Right lobe of liver (tissue), 4 donors: ENCODE measurements at regions not wholly inside any gene's neighbourhood (a gene's known extent, or its start where the extent isn't known, plus 50 kb on each side); places are given as distances from the start of the nearest gene placed in this dataset.

Source experiments
- POLR2A ChIP-seq: fragments of 450-650 bp; IDR thresholded peaks from one replicate; pipeline ENCODE4 v1.6.1; 2017; ENCODE audit warnings: antibody characterized with exemption, mild to moderate bottlenecking
- TF ChIP-seq, protein P1 (sequence below), 4 donors: fragments of 200-600 bp in 3 of 4; fragments of 450-650 bp in 1 of 4; IDR thresholded peaks; one replicate each; pipeline versions ENCODE4 v1.5.1 to v1.8.0; 2016 to 2022; ENCODE audit warnings: antibody characterized with exemption in 4 of 4, mild to moderate bottlenecking in 2 of 4
- donor health status: DM: no; HTN: no; CAD: no.
- donor health status: DM: no; HTN: no; CAD: no.
- donor health status: DM: no; HTN: yes; CAD: no.

DNA sequence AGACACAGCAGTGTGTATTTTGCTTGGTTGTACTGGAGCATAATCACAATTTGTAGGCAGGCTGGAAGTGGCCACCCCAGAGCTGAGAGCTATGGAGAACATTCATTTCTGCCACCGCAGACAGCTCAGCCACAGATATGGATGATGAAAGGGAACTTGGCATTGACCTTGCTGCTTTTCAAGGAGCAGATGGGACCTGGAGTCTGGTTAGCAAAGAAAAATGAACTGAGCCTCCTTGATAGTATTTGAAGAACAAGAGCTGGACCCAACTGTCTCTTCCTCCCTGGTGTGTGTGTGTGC lies 395.2 kb upstream of the ZNF462 start:
- TF ChIP-seq, protein P1, sequence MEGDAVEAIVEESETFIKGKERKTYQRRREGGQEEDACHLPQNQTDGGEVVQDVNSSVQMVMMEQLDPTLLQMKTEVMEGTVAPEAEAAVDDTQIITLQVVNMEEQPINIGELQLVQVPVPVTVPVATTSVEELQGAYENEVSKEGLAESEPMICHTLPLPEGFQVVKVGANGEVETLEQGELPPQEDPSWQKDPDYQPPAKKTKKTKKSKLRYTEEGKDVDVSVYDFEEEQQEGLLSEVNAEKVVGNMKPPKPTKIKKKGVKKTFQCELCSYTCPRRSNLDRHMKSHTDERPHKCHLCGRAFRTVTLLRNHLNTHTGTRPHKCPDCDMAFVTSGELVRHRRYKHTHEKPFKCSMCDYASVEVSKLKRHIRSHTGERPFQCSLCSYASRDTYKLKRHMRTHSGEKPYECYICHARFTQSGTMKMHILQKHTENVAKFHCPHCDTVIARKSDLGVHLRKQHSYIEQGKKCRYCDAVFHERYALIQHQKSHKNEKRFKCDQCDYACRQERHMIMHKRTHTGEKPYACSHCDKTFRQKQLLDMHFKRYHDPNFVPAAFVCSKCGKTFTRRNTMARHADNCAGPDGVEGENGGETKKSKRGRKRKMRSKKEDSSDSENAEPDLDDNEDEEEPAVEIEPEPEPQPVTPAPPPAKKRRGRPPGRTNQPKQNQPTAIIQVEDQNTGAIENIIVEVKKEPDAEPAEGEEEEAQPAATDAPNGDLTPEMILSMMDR (IDR thresholded peaks at IDR 0.05): no peak
- no peak for TF ChIP-seq POLR2A
